H1 (cell line): ENCODE measurements at regions not wholly inside any gene's neighbourhood (a gene's known extent, or its start where the extent isn't known, plus 50 kb on each side); places are given as distances from the start of the nearest gene placed in this dataset.

Experiments used
- CTCF ChIA-PET: fragments of 300-600 bp; sonication (Branson Sonifier 250); formaldehyde crosslinking; loops from one replicate; lab custom pipeline; 2021; ENCODE audit not compliant: partially characterized antibody; lab: Charles Lee
- POLR2A ChIA-PET: fragments of 300-600 bp; sonication (Branson Sonifier 250); formaldehyde crosslinking; loops from one replicate; lab custom pipeline; 2021; ENCODE audit warnings: inconsistent platforms; ENCODE audit not compliant: partially characterized antibody; lab: Charles Lee
- DNase-seq, 2 experiments: peaks; one replicate each; pipeline versions ENCODE4 v3.0.0 to v3.0.0-alpha.2; 2010 to 2022; ENCODE audit warnings: low spot score in 2 of 2, low read depth in 1 of 2, mixed read lengths in 1 of 2
- FAIRE-seq: peaks from 2 replicates; lab custom pipeline; 2011; peaks lifted over from hg19 to GRCh38; lab: Jason Lieb, UNC
- H2AFZ ChIP-seq: 2 replicates; pipeline ENCODE4 v1.8.1; 2012; ENCODE audit warnings: low read length, inconsistent platforms
- H2AK5ac ChIP-seq: 2 replicates; pipeline ENCODE4 v1.6.1; 2013; ENCODE audit warnings: low read depth, low read length
- H2BK120ac ChIP-seq: replicated peaks from 2 replicates; pipeline ENCODE3; 2013; ENCODE audit warnings: low read depth, low read length, inconsistent platforms
- H2BK12ac ChIP-seq: 2 replicates; pipeline ENCODE4 v1.6.1; 2013; ENCODE audit warnings: low read depth, low read length
- H2BK15ac ChIP-seq: 2 replicates; pipeline ENCODE4 v1.6.1; 2013; ENCODE audit warnings: low read length
- H2BK20ac ChIP-seq: 2 replicates; pipeline ENCODE4 v1.6.1; 2013; ENCODE audit warnings: low read length
- H2BK5ac ChIP-seq: 2 replicates; pipeline ENCODE4 v1.6.1; 2013; ENCODE audit warnings: low read depth, low read length
- H3K14ac ChIP-seq: 2 replicates; pipeline ENCODE4 v1.6.1; 2013; ENCODE audit warnings: inconsistent platforms; ENCODE audit not compliant: insufficient read length
- H3K18ac ChIP-seq: 2 replicates; pipeline ENCODE4 v1.6.1; 2013; ENCODE audit warnings: low read length; ENCODE audit errors: extremely low read depth
- H3K23ac ChIP-seq: 2 replicates; pipeline ENCODE4 v1.6.1; 2013; ENCODE audit warnings: inconsistent platforms; ENCODE audit not compliant: insufficient read length
- H3K23me2 ChIP-seq: 2 replicates; pipeline ENCODE4 v1.6.1; 2013; ENCODE audit warnings: low read depth, low read length
- H3K27ac ChIP-seq: 2 replicates; pipeline ENCODE4 v1.6.1; 2011; ENCODE audit warnings: low read depth, low read length, inconsistent platforms
- H3K27me3 ChIP-seq, 4 experiments: replicated peaks in 1 of 4; 1 replicate in 1 of 4; 2 replicates in 3 of 4; pipeline versions ENCODE4 v1.6.1 to v1.8.1; 2011 to 2013; ENCODE audit warnings: low read length in 3 of 4, mild to moderate bottlenecking in 3 of 4, inconsistent platforms in 2 of 4, mixed read lengths in 2 of 4, moderate library complexity in 1 of 4; ENCODE audit not compliant: control insufficient read depth in 3 of 4, insufficient read depth in 3 of 4; ENCODE audit errors: extremely low read depth in 1 of 4
- H3K36me3 ChIP-seq, 4 experiments: 2 replicates each; pipeline versions ENCODE4 v1.6.1 to v1.8.1; 2011 to 2013; ENCODE audit warnings: mild to moderate bottlenecking in 4 of 4, low read length in 3 of 4, moderate library complexity in 2 of 4, control low read depth in 1 of 4, inconsistent platforms in 1 of 4; ENCODE audit not compliant: insufficient read depth in 4 of 4, control insufficient read depth in 2 of 4
- H3K4ac ChIP-seq: replicated peaks from 2 replicates; pipeline ENCODE3; 2013; ENCODE audit warnings: low read length, low read depth, mixed read lengths, inconsistent platforms; ENCODE audit not compliant: insufficient read length
- H3K4me1 ChIP-seq, 4 experiments: replicated peaks in 1 of 4; 1 replicate in 1 of 4; 2 replicates in 3 of 4; pipeline versions ENCODE4 v1.6.1 to v1.8.1; 2011 to 2013; ENCODE audit warnings: low read length in 3 of 4, inconsistent platforms in 2 of 4, mixed read lengths in 1 of 4; ENCODE audit not compliant: insufficient read depth in 4 of 4, control insufficient read depth in 3 of 4
- H3K4me2 ChIP-seq, 2 experiments: 2 replicates each; pipeline versions ENCODE4 v1.6.1 to v1.8.1; 2011 to 2013; ENCODE audit warnings: low read depth in 2 of 2, low read length in 2 of 2, control low read depth in 1 of 2, inconsistent platforms in 1 of 2, mild to moderate bottlenecking in 1 of 2; ENCODE audit not compliant: insufficient read depth in 1 of 2
- H3K4me3 ChIP-seq, 4 experiments: fragments of 200-600, 300-600 bp in 1 of 4; sonication (generic), shearing (Covaris generic), sonication (Bioruptor Twin) in 1 of 4; 2 replicates each; pipeline versions ENCODE4 v1.5.1 to v1.8.1; 2011 to 2016; ENCODE audit warnings: low read length in 4 of 4, low read depth in 3 of 4, control low read depth in 2 of 4, inconsistent platforms in 2 of 4, mild to moderate bottlenecking in 2 of 4, mixed read lengths in 1 of 4, moderate library complexity in 1 of 4; ENCODE audit not compliant: insufficient read depth in 2 of 4; ENCODE audit errors: extremely low read depth in 1 of 4
- H3K56ac ChIP-seq: replicated peaks from 2 replicates; pipeline ENCODE3; 2013; ENCODE audit warnings: low read depth, mild to moderate bottlenecking, mixed read lengths, low read length, inconsistent platforms; ENCODE audit not compliant: insufficient read length
- H3K79me1 ChIP-seq: 2 replicates; pipeline ENCODE4 v1.6.1; 2013; ENCODE audit warnings: low read depth, low read length, control low read depth
- H3K79me2 ChIP-seq, 2 experiments: 2 replicates each; pipeline versions ENCODE4 v1.6.1 to v1.8.1; 2012 to 2013; ENCODE audit warnings: low read length in 2 of 2, mild to moderate bottlenecking in 2 of 2, inconsistent platforms in 1 of 2; ENCODE audit not compliant: insufficient read depth in 2 of 2, control insufficient read depth in 1 of 2
- H3K9ac ChIP-seq, 4 experiments: replicated peaks in 1 of 4; 1 replicate in 1 of 4; 2 replicates in 3 of 4; pipeline versions ENCODE4 v1.6.1 to v1.8.1; 2011 to 2013; ENCODE audit warnings: low read depth in 3 of 4, low read length in 3 of 4, control low read depth in 2 of 4, mild to moderate bottlenecking in 2 of 4, moderate library complexity in 2 of 4, inconsistent platforms in 1 of 4; ENCODE audit errors: extremely low read depth in 1 of 4
- H3K9me3 ChIP-seq, 2 experiments: 2 replicates each; pipeline versions ENCODE4 v1.6.1 to v1.8.1; 2012 to 2013; ENCODE audit warnings: mild to moderate bottlenecking in 2 of 2, moderate library complexity in 2 of 2, control low read depth in 1 of 2, inconsistent platforms in 1 of 2, low read depth in 1 of 2, low read length in 1 of 2, mixed read lengths in 1 of 2; ENCODE audit not compliant: insufficient read depth in 2 of 2
- H4K20me1 ChIP-seq, 2 experiments: replicated peaks in 1 of 2; 2 replicates each; pipeline versions ENCODE3 to v1.8.1; 2011 to 2013; ENCODE audit warnings: inconsistent platforms in 2 of 2, low read length in 2 of 2, mild to moderate bottlenecking in 1 of 2; ENCODE audit not compliant: insufficient read depth in 2 of 2, control insufficient read depth in 1 of 2
- H4K5ac ChIP-seq: 2 replicates; pipeline ENCODE4 v1.6.1; 2013; ENCODE audit warnings: low read length, low read depth, mixed read lengths, inconsistent platforms; ENCODE audit not compliant: insufficient read length
- H4K8ac ChIP-seq: 2 replicates; pipeline ENCODE4 v1.8.0; 2013; ENCODE audit warnings: mild to moderate bottlenecking, moderate library complexity, low read length, inconsistent platforms; ENCODE audit not compliant: insufficient read depth; ENCODE audit errors: extremely low read depth
- H4K91ac ChIP-seq: replicated peaks from 2 replicates; pipeline ENCODE3; 2013; ENCODE audit warnings: low read length, mixed read lengths, inconsistent platforms; ENCODE audit not compliant: insufficient read length
- E2F6 ChIP-seq: IDR thresholded peaks from 2 replicates; pipeline ENCODE4 v1.6.1; 2012; ENCODE audit warnings: inconsistent platforms
- EGR1 ChIP-seq: IDR thresholded peaks from 2 replicates; pipeline ENCODE4 v1.6.1; 2011; ENCODE audit warnings: low read depth, low read length, borderline replicate concordance
- KDM4A ChIP-seq: IDR thresholded peaks from one replicate; pipeline ENCODE4 v1.7.1; 2012; ENCODE audit warnings: low read depth, mild to moderate bottlenecking, moderate library complexity, low read length, inconsistent platforms; ENCODE audit not compliant: severe bottlenecking
- MAFK ChIP-seq: IDR thresholded peaks from 2 replicates; pipeline ENCODE4 v1.6.1; 2012; ENCODE audit warnings: low read depth, mild to moderate bottlenecking, improper control_type of control experiment, low read length
- POLR2AphosphoS5 ChIP-seq: IDR thresholded peaks from 2 replicates; pipeline ENCODE4 v1.6.1; 2011; ENCODE audit warnings: low read depth, low read length
- POU5F1 ChIP-seq: IDR thresholded peaks from 2 replicates; pipeline ENCODE4 v1.6.1; 2011; ENCODE audit warnings: low read depth, mild to moderate bottlenecking, low read length, moderate library complexity
- SAP30 ChIP-seq: fragments of 300-600 bp; sonication (generic); IDR thresholded peaks from 2 replicates; pipeline ENCODE4 v1.7.1; 2012; ENCODE audit warnings: low read length, moderate library complexity, mild to moderate bottlenecking, inconsistent platforms; ENCODE audit not compliant: insufficient read depth, insufficient replicate concordance
- SP1 ChIP-seq: IDR thresholded peaks from 2 replicates; pipeline ENCODE4 v1.6.1; 2011; ENCODE audit warnings: low read depth, low read length
- SRF ChIP-seq: IDR thresholded peaks from 2 replicates; pipeline ENCODE4 v1.6.1; 2011; ENCODE audit warnings: mild to moderate bottlenecking, low read depth, low read length, moderate library complexity
- WGBS, 2 experiments: shearing (Covaris generic) in 1 of 2; methylation state at CpG; one replicate each; pipeline versions ENCODE4 v1.1.6 to v1.1.7; 2013 to 2015; ENCODE audit warnings: low lambda C conversion rate in 2 of 2, mixed read lengths in 2 of 2, inconsistent platforms in 1 of 2, low coverage in 1 of 2, missing lambda C conversion rate in 1 of 2; ENCODE audit not compliant: insufficient replicate concordance in 2 of 2, insufficient coverage in 1 of 2, insufficient read length in 1 of 2; ENCODE audit errors: extremely low coverage in 1 of 2, missing lambda C conversion rate in 1 of 2; 5-methylcytosine and 5-hydroxymethylcytosine counted together
- TF ChIP-seq, protein P1 (sequence below): IDR thresholded peaks from 2 replicates; pipeline ENCODE4 v1.6.1; 2012; ENCODE audit warnings: inconsistent platforms

DNA sequence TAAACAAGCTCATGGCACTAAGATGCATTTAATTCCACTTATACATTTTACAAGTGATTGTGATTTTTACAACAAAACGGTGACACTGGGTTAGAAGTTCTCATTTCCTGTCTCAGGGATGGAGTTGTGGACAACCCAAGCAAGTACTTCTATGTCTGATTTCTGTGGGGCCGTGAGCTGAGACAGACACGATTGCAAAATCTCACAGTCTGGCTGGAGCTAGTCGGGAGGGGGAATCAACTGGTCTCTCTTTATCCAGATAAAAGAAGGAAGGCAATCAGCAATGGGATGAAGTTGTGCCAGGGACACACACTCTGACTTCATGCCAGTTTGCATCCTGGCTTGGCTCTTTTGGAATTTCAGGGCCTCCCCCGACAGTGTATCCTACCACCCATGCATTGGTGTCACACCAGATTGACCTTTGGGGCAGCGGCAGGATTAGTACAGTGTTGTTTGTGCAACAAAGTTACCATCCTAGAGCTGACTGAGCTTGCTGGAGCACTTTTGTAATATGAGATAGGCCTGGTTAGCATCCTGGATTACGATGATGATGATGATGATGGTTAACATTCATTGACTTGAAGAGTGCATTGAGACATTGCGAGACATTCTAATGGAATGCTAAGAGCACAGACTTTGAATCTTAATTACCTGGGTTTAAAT, 98.8 kb downstream of the CTAGE1 start:
- H2AFZ ChIP-seq = no peak overlapping the region
- FAIRE-seq (no peak), DNase-seq (no peak)
- TF ChIP-seq POLR2AphosphoS5 = no peak
- TF ChIP-seq E2F6 = no peak
- no peak for TF ChIP-seq MAFK
- no peak for TF ChIP-seq SP1
- no peak for TF ChIP-seq POU5F1
- no peak for TF ChIP-seq SRF
- TF ChIP-seq, protein P1, sequence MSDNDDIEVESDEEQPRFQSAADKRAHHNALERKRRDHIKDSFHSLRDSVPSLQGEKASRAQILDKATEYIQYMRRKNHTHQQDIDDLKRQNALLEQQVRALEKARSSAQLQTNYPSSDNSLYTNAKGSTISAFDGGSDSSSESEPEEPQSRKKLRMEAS = no peak
- no peak for TF ChIP-seq EGR1
- no peak for TF ChIP-seq KDM4A
- no peak for TF ChIP-seq SAP30

More for the DNA sequence above, 98.8 kb downstream of the CTAGE1 start:
- H3K14ac ChIP-seq = no peak overlapping the region
- H2BK15ac ChIP-seq = no peak overlapping the region
- H4K91ac ChIP-seq = no peak overlapping the region
- no peak overlapping the region for H3K56ac ChIP-seq
- H4K20me1 ChIP-seq = no peaks in the 10 kb centered on the region
- no peak overlapping the region for H3K4me3 ChIP-seq
- 91% methylated on average over 8 of the region's 8 CpGs; no CpG with 5 or more reads in 1 of the 2 experiments for WGBS, 2 experiments
- H3K23me2 ChIP-seq = no peaks in the 10 kb centered on the region
- H3K79me2 ChIP-seq = no peaks in the 10 kb centered on the region
- no peak overlapping the region for H3K27ac ChIP-seq
- no peaks in the 10 kb centered on the region for H3K9me3 ChIP-seq
- no peaks in the 10 kb centered on the region; a peak in 2 of 7 replicates for H3K27me3 ChIP-seq
- H3K4me2 ChIP-seq = no peak overlapping the region
- H2BK5ac ChIP-seq = no peak overlapping the region
- H4K8ac ChIP-seq = no peak overlapping the region
- H2AK5ac ChIP-seq = no peak overlapping the region
- ChIA-PET POLR2A (no interaction called here), CTCF (interaction anchor here (0.7 to 0.8 kb wide), 2 partner anchors 124 to 133 kb away, joined by 3 to 4 read pairs; no protein-coding TSS in a partner anchor)
- no peak overlapping the region for H2BK120ac ChIP-seq
- H4K5ac ChIP-seq = no peak overlapping the region
- no peak overlapping the region for H2BK12ac ChIP-seq
- H3K9ac ChIP-seq = no peak overlapping the region
- H2BK20ac ChIP-seq = no peak overlapping the region
- H3K23ac ChIP-seq = no peak overlapping the region
- no peaks in the 10 kb centered on the region for H3K4me1 ChIP-seq
- H3K18ac ChIP-seq = no peak overlapping the region
- no peak overlapping the region for H3K4ac ChIP-seq
- no peaks in the 10 kb centered on the region for H3K36me3 ChIP-seq
- no peaks in the 10 kb centered on the region for H3K79me1 ChIP-seq
